ENCODE measurements at regions not wholly inside any gene's neighbourhood (a gene's known extent, or its start where the extent isn't known, plus 50 kb on each side); places are given as distances from the start of the nearest gene placed in this dataset.

- in situ Hi-C loops (cut with MboI; ENCODE audit: low pct_unique_long_range_greater_than_20kb, low sequenced_read_pairs, unreplicated experiment), result no loop called here
- DNase-seq (ENCODE audit: low spot score), result no peak
- no peak for TF ChIP-seq CTCF (IDR thresholded peaks at IDR 0.05; ENCODE audit: extremely low read depth, insufficient read depth, missing control alignments)
These were observed 89.6 kb downstream of the CMPK2 start for GRCh38 chr2:6776125-6776524.

GRCh38 chr2:6777626-6778025, 88.1 kb downstream of the CMPK2 start:
- DNase-seq (ENCODE audit: low spot score), result no peak
- in situ Hi-C loops (cut with MboI; ENCODE audit: low pct_unique_long_range_greater_than_20kb, low sequenced_read_pairs, unreplicated experiment), result no loop called here
- no peak for TF ChIP-seq CTCF (IDR thresholded peaks at IDR 0.05; ENCODE audit: extremely low read depth, insufficient read depth, missing control alignments)

- no peak for TF ChIP-seq CTCF (IDR thresholded peaks at IDR 0.05; ENCODE audit: extremely low read depth, insufficient read depth, missing control alignments)
- no peak for DNase-seq (ENCODE audit: low spot score)
- in situ Hi-C loops (cut with MboI; ENCODE audit: low pct_unique_long_range_greater_than_20kb, low sequenced_read_pairs, unreplicated experiment), result no loop called here
These were observed 84.9 kb downstream of the CMPK2 start for GRCh38 chr2:6780765-6781274.

GRCh38 chr2:6782517-6783237, 83.0 kb downstream of the CMPK2 start:
- in situ Hi-C loops (cut with MboI; ENCODE audit: low pct_unique_long_range_greater_than_20kb, low sequenced_read_pairs, unreplicated experiment), result no loop called here

GRCh38 chr2:6783238-6783614, 82.5 kb downstream of the CMPK2 start:
- DNase-seq (ENCODE audit: low spot score), result no peak
- in situ Hi-C loops (cut with MboI; ENCODE audit: low pct_unique_long_range_greater_than_20kb, low sequenced_read_pairs, unreplicated experiment), result no loop called here
- TF ChIP-seq CTCF (IDR thresholded peaks at IDR 0.05; ENCODE audit: extremely low read depth, insufficient read depth, missing control alignments), result no peak

More at GRCh38 chr2:6782517-6783237, 83.0 kb downstream of the CMPK2 start:
- TF ChIP-seq CTCF (IDR thresholded peaks at IDR 0.05; ENCODE audit: extremely low read depth, insufficient read depth, missing control alignments), result no peak
- DNase-seq (ENCODE audit: low spot score), result no peak

GRCh38 chr2:6784291-6784690, 81.4 kb downstream of the CMPK2 start:
- DNase-seq (ENCODE audit: low spot score), result no peak
- no peak for TF ChIP-seq CTCF (IDR thresholded peaks at IDR 0.05; ENCODE audit: extremely low read depth, insufficient read depth, missing control alignments)
- in situ Hi-C loops (cut with MboI; ENCODE audit: low pct_unique_long_range_greater_than_20kb, low sequenced_read_pairs, unreplicated experiment), result no loop called here

Data from GM13977 (cell line).